Osteoblast (primary cell): ENCODE measurements at regions not wholly inside any gene's neighbourhood (a gene's known extent, or its start where the extent isn't known, plus 50 kb on each side); places are given as distances from the start of the nearest gene placed in this dataset.

ENCODE experiments used
- DNase-seq: peaks from one replicate; pipeline ENCODE4 v3.0.0; 2011; ENCODE audit warnings: low spot score, mixed read lengths; ENCODE audit not compliant: insufficient read length; ENCODE audit errors: missing footprints
- H2AFZ ChIP-seq: 2 replicates; pipeline ENCODE4 v1.6.0; 2011; ENCODE audit warnings: mild to moderate bottlenecking, low read length
- H3K27ac ChIP-seq: 2 replicates; pipeline ENCODE4 v1.5.1; 2011; ENCODE audit warnings: mild to moderate bottlenecking, low read depth, low read length, moderate library complexity
- H3K27me3 ChIP-seq: 2 replicates; pipeline ENCODE4 v1.6.0; 2012; ENCODE audit warnings: mild to moderate bottlenecking, control low read depth, inconsistent platforms, low read length, moderate library complexity; ENCODE audit not compliant: insufficient read depth
- H3K36me3 ChIP-seq: 2 replicates; pipeline ENCODE4 v1.5.1; 2011; ENCODE audit warnings: mild to moderate bottlenecking, low read length, control low read depth, moderate library complexity; ENCODE audit not compliant: insufficient read depth
- H3K4me1 ChIP-seq: 2 replicates; pipeline ENCODE4 v1.5.1; 2011; ENCODE audit warnings: mild to moderate bottlenecking, low read length, control low read depth, moderate library complexity; ENCODE audit not compliant: insufficient read depth
- H3K4me2 ChIP-seq: 2 replicates; pipeline ENCODE4 v1.6.0; 2011; ENCODE audit warnings: mild to moderate bottlenecking, low read length; ENCODE audit not compliant: insufficient read depth
- H3K4me3 ChIP-seq: fragments of 200-600 bp; sonication (generic); 3 replicates; pipeline ENCODE4 v1.5.1; 2012; ENCODE audit warnings: mild to moderate bottlenecking, low read length, inconsistent platforms; ENCODE audit not compliant: insufficient read depth
- H3K79me2 ChIP-seq: 2 replicates; pipeline ENCODE4 v1.6.0; 2012; ENCODE audit warnings: mild to moderate bottlenecking, low read length, control low read depth, inconsistent platforms; ENCODE audit not compliant: insufficient read depth
- H3K9me3 ChIP-seq: 2 replicates; pipeline ENCODE4 v1.5.1; 2011; ENCODE audit warnings: low read depth, low read length, control low read depth
- H4K20me1 ChIP-seq: 2 replicates; pipeline ENCODE4 v1.6.0; 2012; ENCODE audit warnings: mild to moderate bottlenecking, low read length, control low read depth; ENCODE audit not compliant: insufficient read depth
- TF ChIP-seq, protein P1 (sequence below): IDR thresholded peaks from 2 replicates; pipeline ENCODE4 v1.5.1; 2011; ENCODE audit warnings: mild to moderate bottlenecking, low read depth, low read length, moderate library complexity; ENCODE audit errors: extremely low read depth

- no peak overlapping the region for H3K27ac ChIP-seq
- H3K36me3 ChIP-seq: no peaks in the 10 kb centered on the region
- no peaks in the 10 kb centered on the region for H4K20me1 ChIP-seq
- TF ChIP-seq, protein P1, sequence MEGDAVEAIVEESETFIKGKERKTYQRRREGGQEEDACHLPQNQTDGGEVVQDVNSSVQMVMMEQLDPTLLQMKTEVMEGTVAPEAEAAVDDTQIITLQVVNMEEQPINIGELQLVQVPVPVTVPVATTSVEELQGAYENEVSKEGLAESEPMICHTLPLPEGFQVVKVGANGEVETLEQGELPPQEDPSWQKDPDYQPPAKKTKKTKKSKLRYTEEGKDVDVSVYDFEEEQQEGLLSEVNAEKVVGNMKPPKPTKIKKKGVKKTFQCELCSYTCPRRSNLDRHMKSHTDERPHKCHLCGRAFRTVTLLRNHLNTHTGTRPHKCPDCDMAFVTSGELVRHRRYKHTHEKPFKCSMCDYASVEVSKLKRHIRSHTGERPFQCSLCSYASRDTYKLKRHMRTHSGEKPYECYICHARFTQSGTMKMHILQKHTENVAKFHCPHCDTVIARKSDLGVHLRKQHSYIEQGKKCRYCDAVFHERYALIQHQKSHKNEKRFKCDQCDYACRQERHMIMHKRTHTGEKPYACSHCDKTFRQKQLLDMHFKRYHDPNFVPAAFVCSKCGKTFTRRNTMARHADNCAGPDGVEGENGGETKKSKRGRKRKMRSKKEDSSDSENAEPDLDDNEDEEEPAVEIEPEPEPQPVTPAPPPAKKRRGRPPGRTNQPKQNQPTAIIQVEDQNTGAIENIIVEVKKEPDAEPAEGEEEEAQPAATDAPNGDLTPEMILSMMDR: no peak
- H3K4me1 ChIP-seq: no peaks in the 10 kb centered on the region
- H3K9me3 ChIP-seq: peaks cover 3% of the 10 kb centered on the region
- no peak overlapping the region for H2AFZ ChIP-seq
- no peaks in the 10 kb centered on the region for H3K27me3 ChIP-seq
- H3K4me2 ChIP-seq: no peak overlapping the region
- no peak overlapping the region for H3K4me3 ChIP-seq
- H3K79me2 ChIP-seq: no peaks in the 10 kb centered on the region
- no peak for DNase-seq
Measured at GRCh38 chr6:67165606-67166005, 1458.6 kb upstream of the EYS start.

DNA sequence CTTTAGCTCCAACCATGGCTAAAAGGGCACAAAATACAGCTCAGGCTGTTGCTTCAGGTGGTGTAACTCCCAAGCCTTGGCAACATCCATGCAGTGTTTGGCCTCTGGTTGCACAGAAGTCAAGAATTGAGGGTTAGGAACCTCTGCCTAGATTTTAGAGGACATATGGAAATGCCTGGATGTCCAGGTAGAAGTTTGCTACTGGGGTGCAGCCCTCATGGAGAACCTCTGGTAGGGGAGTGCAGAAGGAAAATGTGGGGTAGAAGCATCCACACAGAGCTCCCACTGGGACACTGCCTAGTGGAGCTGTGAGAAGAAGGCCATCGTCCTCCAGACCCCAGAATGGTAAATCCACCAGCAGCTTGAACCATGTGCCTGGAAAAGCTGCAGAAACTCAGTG, 1453.8 kb upstream of the EYS start:
- no peak overlapping the region for H3K4me3 ChIP-seq
- no peak overlapping the region for H3K4me2 ChIP-seq
- H3K27me3 ChIP-seq: no peaks in the 10 kb centered on the region
- TF ChIP-seq, protein P1: no peak
- H2AFZ ChIP-seq: no peak overlapping the region
- no peaks in the 10 kb centered on the region for H3K36me3 ChIP-seq
- no peak overlapping the region for H3K27ac ChIP-seq
- peaks cover 5% of the 10 kb centered on the region for H3K9me3 ChIP-seq
- no peaks in the 10 kb centered on the region for H4K20me1 ChIP-seq
- DNase-seq: no peak
- H3K79me2 ChIP-seq: no peaks in the 10 kb centered on the region
- no peaks in the 10 kb centered on the region for H3K4me1 ChIP-seq

DNA sequence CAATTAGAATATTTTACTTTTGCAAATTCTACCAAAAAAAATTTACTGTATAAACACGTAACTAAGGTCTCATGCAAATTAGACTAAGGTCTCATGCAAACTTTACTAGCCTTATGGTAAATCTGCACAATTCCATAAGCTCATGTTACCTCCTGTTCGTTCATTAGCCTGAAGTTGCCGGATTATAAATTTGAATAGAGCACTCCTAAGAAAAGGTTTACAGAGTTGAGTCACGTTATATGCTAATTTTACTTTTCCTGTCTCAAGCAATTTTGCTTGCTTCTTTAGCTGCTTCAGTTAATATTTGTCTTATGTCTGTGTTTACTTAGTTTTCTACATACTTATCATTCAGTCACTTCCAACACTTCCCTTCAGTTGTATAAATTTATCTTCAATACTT, 1434.0 kb upstream of the EYS start:
- H3K79me2 ChIP-seq: no peaks in the 10 kb centered on the region
- H3K36me3 ChIP-seq: no peaks in the 10 kb centered on the region
- H3K4me2 ChIP-seq: no peak overlapping the region
- no peak overlapping the region for H3K27ac ChIP-seq
- no peak for DNase-seq
- no peak overlapping the region for H3K4me3 ChIP-seq
- no peaks in the 10 kb centered on the region for H3K4me1 ChIP-seq
- TF ChIP-seq, protein P1: no peak
- H3K27me3 ChIP-seq: no peaks in the 10 kb centered on the region
- H3K9me3 ChIP-seq: no peaks in the 10 kb centered on the region
- H4K20me1 ChIP-seq: no peaks in the 10 kb centered on the region
- H2AFZ ChIP-seq: no peak overlapping the region

GRCh38 chr6:67133973-67134372, 1426.9 kb upstream of the EYS start:
- no peak for DNase-seq
- H3K4me3 ChIP-seq: no peak overlapping the region

More at GRCh38 chr6:67133973-67134372, 1426.9 kb upstream of the EYS start:
- no peaks in the 10 kb centered on the region for H3K27me3 ChIP-seq
- no peaks in the 10 kb centered on the region for H4K20me1 ChIP-seq
- no peaks in the 10 kb centered on the region for H3K79me2 ChIP-seq
- no peak overlapping the region for H2AFZ ChIP-seq
- H3K4me2 ChIP-seq: no peak overlapping the region
- TF ChIP-seq, protein P1: no peak
- no peak overlapping the region for H3K27ac ChIP-seq
- H3K36me3 ChIP-seq: no peaks in the 10 kb centered on the region
- H3K4me1 ChIP-seq: no peaks in the 10 kb centered on the region
- H3K9me3 ChIP-seq: peaks cover 3% of the 10 kb centered on the region
